GM18858 (cell line): ENCODE measurements at regions not wholly inside any gene's neighbourhood (a gene's known extent, or its start where the extent isn't known, plus 50 kb on each side); places are given as distances from the start of the nearest gene placed in this dataset.

Source experiments
- ATAC-seq: cut with Tn5 transposase; IDR thresholded peaks from one replicate; pipeline ENCODE4 v1.9.1; 2021; ENCODE audit not compliant: unreplicated experiment

- no peak for ATAC-seq
Observed at GRCh38 chr9:91154686-91155085, 207.0 kb downstream of the AUH start.

- no peak for ATAC-seq
Observed at GRCh38 chr9:91155181-91155580, 206.5 kb downstream of the AUH start.

GRCh38 chr9:91155746-91156376, 205.9 kb downstream of the AUH start:
- ATAC-seq = no peak

- no peak for ATAC-seq
Observed at GRCh38 chr9:91156451-91157234, 205.1 kb downstream of the AUH start.

GRCh38 chr9:91157883-91158282, 203.8 kb downstream of the AUH start:
- no peak for ATAC-seq

GRCh38 chr9:91158286-91158685, 203.4 kb downstream of the AUH start:
- ATAC-seq = no peak

GRCh38 chr9:91158946-91159345, 202.8 kb downstream of the AUH start:
- no peak for ATAC-seq

GRCh38 chr9:91159664-91160121, 202.0 kb downstream of the AUH start:
- ATAC-seq = no peak

GRCh38 chr9:91160181-91160580, 201.5 kb downstream of the AUH start:
- ATAC-seq = no peak

GRCh38 chr9:91160599-91161464, 200.9 kb downstream of the AUH start:
- no peak for ATAC-seq

- no peak for ATAC-seq
Observed at GRCh38 chr9:91161465-91162300, 200.0 kb downstream of the AUH start.

- ATAC-seq = no peak
Observed at GRCh38 chr9:91162311-91162710, 199.4 kb downstream of the AUH start.

- peak; percentile 49 for ATAC-seq
Observed at GRCh38 chr9:91162784-91163443, 198.8 kb downstream of the AUH start.

GRCh38 chr9:91163444-91163772, 198.3 kb downstream of the AUH start:
- no peak for ATAC-seq

GRCh38 chr9:91163773-91164471, 197.8 kb downstream of the AUH start:
- ATAC-seq = no peak
